Dedifferentiated amniotic fluid mesenchymal stem cell (primary cell): ENCODE measurements at regions not wholly inside any gene's neighbourhood (a gene's known extent, or its start where the extent isn't known, plus 50 kb on each side); places are given as distances from the start of the nearest gene placed in this dataset.

Source experiments
- DNase-seq: peaks from one replicate; pipeline ENCODE4 v3.0.0-alpha.2; 2016; ENCODE audit errors: extremely low spot score

GRCh38 chr3:146658841-146659240 is 53.7 kb upstream of the PLSCR5 start:
- DNase-seq: peak; percentile 9

- DNase-seq: peak; percentile 11
These were observed 50.3 kb upstream of the PLSCR5 start for GRCh38 chr3:146655333-146655996.
